SKM-1 (cell line): ENCODE measurements at regions not wholly inside any gene's neighbourhood (a gene's known extent, or its start where the extent isn't known, plus 50 kb on each side); places are given as distances from the start of the nearest gene placed in this dataset.

Experiments
- DNase-seq: peaks from one replicate; lab custom pipeline; 2025; ENCODE audit not compliant: unreplicated experiment; lab: John Stamatoyannopoulos, UW

GRCh38 chr13:43983373-43983772 is 103.7 kb downstream of the LACC1 start:
- DNase-seq, result no peak

GRCh38 chr13:43984292-43984691 is 104.6 kb downstream of the LACC1 start:
- no peak for DNase-seq

GRCh38 chr13:43985422-43986072 is 105.8 kb downstream of the LACC1 start:
- no peak for DNase-seq

- DNase-seq, result no peak
These were observed 106.8 kb downstream of the LACC1 start for GRCh38 chr13:43986421-43986981.

- DNase-seq, result no peak
These were observed 108.6 kb downstream of the LACC1 start for GRCh38 chr13:43988302-43988701.

GRCh38 chr13:43990021-43990420 is 110.3 kb downstream of the LACC1 start:
- no peak for DNase-seq

GRCh38 chr13:43990829-43991228 is 111.1 kb downstream of the LACC1 start:
- no peak for DNase-seq

- no peak for DNase-seq
These were observed 112.1 kb downstream of the LACC1 start for GRCh38 chr13:43991773-43992201.

GRCh38 chr13:43992211-43992610 is 112.5 kb downstream of the LACC1 start:
- DNase-seq, result no peak

- no peak for DNase-seq
These were observed 115.5 kb downstream of the LACC1 start for GRCh38 chr13:43994999-43995859.

- no peak for DNase-seq
These were observed 116.5 kb downstream of the LACC1 start for GRCh38 chr13:43996221-43996620.

GRCh38 chr13:44003481-44003880 is 123.8 kb downstream of the LACC1 start:
- DNase-seq, result no peak

- DNase-seq, result no peak
These were observed 125.2 kb downstream of the LACC1 start for GRCh38 chr13:44004878-44005277.

- no peak for DNase-seq
These were observed 127.7 kb downstream of the LACC1 start for GRCh38 chr13:44007451-44007850.

- DNase-seq, result no peak
These were observed 131.3 kb downstream of the LACC1 start for GRCh38 chr13:44011036-44011435.

- DNase-seq, result no peak
These were observed 133.4 kb downstream of the LACC1 start for GRCh38 chr13:44012910-44013757.

- DNase-seq, result no peak
These were observed 134.1 kb downstream of the LACC1 start for GRCh38 chr13:44013758-44014291.

- no peak for DNase-seq
These were observed 134.8 kb downstream of the LACC1 start for GRCh38 chr13:44014501-44014900.

GRCh38 chr13:44015118-44015517 is 135.4 kb downstream of the LACC1 start:
- DNase-seq, result no peak

- no peak for DNase-seq
These were observed 136.1 kb downstream of the LACC1 start for GRCh38 chr13:44015811-44016210.

GRCh38 chr13:44017756-44018309 is 138.1 kb downstream of the LACC1 start:
- no peak for DNase-seq
